HEK293 (cell line): ENCODE measurements at regions not wholly inside any gene's neighbourhood (a gene's known extent, or its start where the extent isn't known, plus 50 kb on each side); places are given as distances from the start of the nearest gene placed in this dataset.

ENCODE experiments used
- ZBTB17 ChIP-seq: fragments of 450-650 bp; formaldehyde crosslinking; IDR thresholded peaks from 2 replicates; pipeline ENCODE4 v1.5.1; 2016; ENCODE audit warnings: missing biosample characterization, missing genetic modification characterization
- ZNF146 ChIP-seq: fragments of 450-650 bp; formaldehyde crosslinking; IDR thresholded peaks from 2 replicates; pipeline ENCODE4 v1.5.1; 2016; ENCODE audit warnings: missing biosample characterization, missing genetic modification characterization
- ZNF175 ChIP-seq: fragments of 450-650 bp; formaldehyde crosslinking; IDR thresholded peaks from 2 replicates; pipeline ENCODE4 v1.5.1; 2016; ENCODE audit warnings: missing biosample characterization, missing genetic modification characterization
- ZNF248 ChIP-seq: fragments of 450-650 bp; formaldehyde crosslinking; IDR thresholded peaks from 2 replicates; pipeline ENCODE4 v1.5.1; 2017; ENCODE audit warnings: missing biosample characterization, missing genetic modification characterization
- ZNF354C ChIP-seq: fragments of 450-650 bp; formaldehyde crosslinking; IDR thresholded peaks from 2 replicates; pipeline ENCODE4 v1.5.1; 2016; ENCODE audit warnings: missing biosample characterization, missing genetic modification characterization, low read depth, borderline replicate concordance
- ZNF548 ChIP-seq: fragments of 450-650 bp; formaldehyde crosslinking; IDR thresholded peaks from 2 replicates; pipeline ENCODE4 v1.5.1; 2016; ENCODE audit warnings: missing biosample characterization, missing genetic modification characterization
- ZNF707 ChIP-seq: fragments of 450-650 bp; formaldehyde crosslinking; IDR thresholded peaks from 2 replicates; pipeline ENCODE4 v1.5.1; 2016; ENCODE audit warnings: missing biosample characterization, missing genetic modification characterization
- ZNF747 ChIP-seq: fragments of 450-650 bp; formaldehyde crosslinking; IDR thresholded peaks from 2 replicates; pipeline ENCODE4 v1.5.1; 2016; ENCODE audit warnings: missing biosample characterization, missing genetic modification characterization
- ZNF776 ChIP-seq: fragments of 450-650 bp; formaldehyde crosslinking; IDR thresholded peaks from 2 replicates; pipeline ENCODE4 v1.5.0; 2017; ENCODE audit warnings: missing biosample characterization, missing genetic modification characterization, borderline replicate concordance
- ZNF843 ChIP-seq: fragments of 450-650 bp; formaldehyde crosslinking; IDR thresholded peaks from 2 replicates; pipeline ENCODE4 v1.5.1; 2016; ENCODE audit warnings: missing biosample characterization, missing genetic modification characterization
- ZXDB ChIP-seq: fragments of 450-650 bp; formaldehyde crosslinking; IDR thresholded peaks from 2 replicates; pipeline ENCODE4 v1.5.1; 2016; ENCODE audit warnings: missing biosample characterization, missing genetic modification characterization
- TF ChIP-seq, protein P1 (sequence below): fragments of 450-650 bp; formaldehyde crosslinking; IDR thresholded peaks from 2 replicates; pipeline ENCODE4 v1.5.1; 2016; ENCODE audit warnings: missing biosample characterization, missing genetic modification characterization

- TF ChIP-seq, protein P1, sequence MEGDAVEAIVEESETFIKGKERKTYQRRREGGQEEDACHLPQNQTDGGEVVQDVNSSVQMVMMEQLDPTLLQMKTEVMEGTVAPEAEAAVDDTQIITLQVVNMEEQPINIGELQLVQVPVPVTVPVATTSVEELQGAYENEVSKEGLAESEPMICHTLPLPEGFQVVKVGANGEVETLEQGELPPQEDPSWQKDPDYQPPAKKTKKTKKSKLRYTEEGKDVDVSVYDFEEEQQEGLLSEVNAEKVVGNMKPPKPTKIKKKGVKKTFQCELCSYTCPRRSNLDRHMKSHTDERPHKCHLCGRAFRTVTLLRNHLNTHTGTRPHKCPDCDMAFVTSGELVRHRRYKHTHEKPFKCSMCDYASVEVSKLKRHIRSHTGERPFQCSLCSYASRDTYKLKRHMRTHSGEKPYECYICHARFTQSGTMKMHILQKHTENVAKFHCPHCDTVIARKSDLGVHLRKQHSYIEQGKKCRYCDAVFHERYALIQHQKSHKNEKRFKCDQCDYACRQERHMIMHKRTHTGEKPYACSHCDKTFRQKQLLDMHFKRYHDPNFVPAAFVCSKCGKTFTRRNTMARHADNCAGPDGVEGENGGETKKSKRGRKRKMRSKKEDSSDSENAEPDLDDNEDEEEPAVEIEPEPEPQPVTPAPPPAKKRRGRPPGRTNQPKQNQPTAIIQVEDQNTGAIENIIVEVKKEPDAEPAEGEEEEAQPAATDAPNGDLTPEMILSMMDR (tag by site-specific recombination) = no peak
- TF ChIP-seq ZNF747 (tag by site-specific recombination) (no peak), ZXDB (tag by site-specific recombination) (no peak), ZNF146 (tag by site-specific recombination) (no peak), ZNF354C (tag by site-specific recombination) (no peak), ZNF248 (tag by site-specific recombination) (no peak), ZNF707 (tag by site-specific recombination) (no peak), ZNF843 (tag by site-specific recombination) (no peak), ZNF776 (tag by site-specific recombination) (no peak), ZBTB17 (tag by site-specific recombination) (no peak), ZNF175 (tag by site-specific recombination) (no peak), ZNF548 (tag by site-specific recombination) (no peak)
Observed at GRCh38 chrX:1012678-1013300, 199.7 kb downstream of the CRLF2 start.
